Liver (tissue), 3 donors: ENCODE measurements at regions not wholly inside any gene's neighbourhood (a gene's known extent, or its start where the extent isn't known, plus 50 kb on each side); places are given as distances from the start of the nearest gene placed in this dataset.

ENCODE experiments used
- CTCF ChIP-seq: fragments of 150-350 bp; IDR thresholded peaks from 2 replicates; pipeline ENCODE4 v1.5.1; 2017; ENCODE audit warnings: improper control_type of control experiment, low read depth, low read length; ENCODE audit not compliant: missing input control
- FOXA1 ChIP-seq: IDR thresholded peaks from 2 replicates; pipeline ENCODE4 v1.6.1; 2016; ENCODE audit warnings: antibody characterized with exemption
- GABPA ChIP-seq, 2 donors: IDR thresholded peaks in 1 of 2; conservative IDR thresholded peaks in 1 of 2; 2 replicates each; pipeline ENCODE4 v1.6.1; 2016; ENCODE audit warnings: antibody characterized with exemption in 2 of 2, mild to moderate bottlenecking in 1 of 2, moderate library complexity in 1 of 2
- RAD21 ChIP-seq, 2 donors: IDR thresholded peaks; 2 replicates each; pipeline ENCODE4 v1.6.1; 2016; ENCODE audit warnings: antibody characterized with exemption in 2 of 2, mild to moderate bottlenecking in 2 of 2
- TAF1 ChIP-seq: conservative IDR thresholded peaks from 2 replicates; pipeline ENCODE4 v1.6.1; 2016; ENCODE audit warnings: antibody characterized with exemption, mild to moderate bottlenecking
- YY1 ChIP-seq: IDR thresholded peaks from 2 replicates; pipeline ENCODE4 v1.6.1; 2016; ENCODE audit warnings: antibody characterized with exemption, mild to moderate bottlenecking
- TF ChIP-seq, protein P1 (sequence below): IDR thresholded peaks from 2 replicates; pipeline ENCODE4 v1.6.1; 2016; ENCODE audit warnings: antibody characterized with exemption
- TF ChIP-seq, protein P2 (sequence below): IDR thresholded peaks from 2 replicates; pipeline ENCODE4 v1.6.1; 2016; ENCODE audit warnings: antibody characterized with exemption, mild to moderate bottlenecking
- TF ChIP-seq, protein P3 (sequence below): IDR thresholded peaks from 2 replicates; pipeline ENCODE4 v1.6.1; 2016; ENCODE audit warnings: antibody characterized with exemption
- donor health status: healthy.
- donor health status: healthy.

DNA sequence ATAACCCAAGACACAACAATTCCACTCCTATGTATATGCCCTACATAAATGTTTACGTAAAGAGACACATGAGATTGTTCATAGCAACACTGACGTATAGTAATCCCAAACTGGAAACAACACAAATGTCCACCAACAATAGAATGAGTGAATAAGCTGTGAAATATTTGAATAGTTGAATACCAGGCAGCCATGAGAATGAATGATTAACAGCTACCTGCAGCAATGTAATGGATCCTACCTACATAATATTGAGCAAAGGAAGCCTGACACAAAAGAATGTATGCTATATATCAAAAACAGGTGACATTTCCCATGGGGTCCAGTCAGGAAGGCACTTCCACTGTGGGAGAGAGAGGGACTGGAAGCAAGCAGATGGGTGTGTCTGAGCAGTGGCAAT, 92.8 kb upstream of the LINC01488 start:
- TF ChIP-seq, protein P1, sequence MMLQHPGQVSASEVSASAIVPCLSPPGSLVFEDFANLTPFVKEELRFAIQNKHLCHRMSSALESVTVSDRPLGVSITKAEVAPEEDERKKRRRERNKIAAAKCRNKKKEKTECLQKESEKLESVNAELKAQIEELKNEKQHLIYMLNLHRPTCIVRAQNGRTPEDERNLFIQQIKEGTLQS, result no peak
- TF ChIP-seq CTCF (no peak), RAD21 (IDR thresholded peaks at IDR 0.05) (no peak), TAF1 (no peak), YY1 (no peak), GABPA (IDR thresholded peaks at IDR 0.05 in 1 of 2, conservative IDR thresholded peaks at IDR 0.05 in 1 of 2) (no peak), FOXA1 (no peak)
- TF ChIP-seq, protein P2, sequence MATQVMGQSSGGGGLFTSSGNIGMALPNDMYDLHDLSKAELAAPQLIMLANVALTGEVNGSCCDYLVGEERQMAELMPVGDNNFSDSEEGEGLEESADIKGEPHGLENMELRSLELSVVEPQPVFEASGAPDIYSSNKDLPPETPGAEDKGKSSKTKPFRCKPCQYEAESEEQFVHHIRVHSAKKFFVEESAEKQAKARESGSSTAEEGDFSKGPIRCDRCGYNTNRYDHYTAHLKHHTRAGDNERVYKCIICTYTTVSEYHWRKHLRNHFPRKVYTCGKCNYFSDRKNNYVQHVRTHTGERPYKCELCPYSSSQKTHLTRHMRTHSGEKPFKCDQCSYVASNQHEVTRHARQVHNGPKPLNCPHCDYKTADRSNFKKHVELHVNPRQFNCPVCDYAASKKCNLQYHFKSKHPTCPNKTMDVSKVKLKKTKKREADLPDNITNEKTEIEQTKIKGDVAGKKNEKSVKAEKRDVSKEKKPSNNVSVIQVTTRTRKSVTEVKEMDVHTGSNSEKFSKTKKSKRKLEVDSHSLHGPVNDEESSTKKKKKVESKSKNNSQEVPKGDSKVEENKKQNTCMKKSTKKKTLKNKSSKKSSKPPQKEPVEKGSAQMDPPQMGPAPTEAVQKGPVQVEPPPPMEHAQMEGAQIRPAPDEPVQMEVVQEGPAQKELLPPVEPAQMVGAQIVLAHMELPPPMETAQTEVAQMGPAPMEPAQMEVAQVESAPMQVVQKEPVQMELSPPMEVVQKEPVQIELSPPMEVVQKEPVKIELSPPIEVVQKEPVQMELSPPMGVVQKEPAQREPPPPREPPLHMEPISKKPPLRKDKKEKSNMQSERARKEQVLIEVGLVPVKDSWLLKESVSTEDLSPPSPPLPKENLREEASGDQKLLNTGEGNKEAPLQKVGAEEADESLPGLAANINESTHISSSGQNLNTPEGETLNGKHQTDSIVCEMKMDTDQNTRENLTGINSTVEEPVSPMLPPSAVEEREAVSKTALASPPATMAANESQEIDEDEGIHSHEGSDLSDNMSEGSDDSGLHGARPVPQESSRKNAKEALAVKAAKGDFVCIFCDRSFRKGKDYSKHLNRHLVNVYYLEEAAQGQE, result no peak
- TF ChIP-seq, protein P3, sequence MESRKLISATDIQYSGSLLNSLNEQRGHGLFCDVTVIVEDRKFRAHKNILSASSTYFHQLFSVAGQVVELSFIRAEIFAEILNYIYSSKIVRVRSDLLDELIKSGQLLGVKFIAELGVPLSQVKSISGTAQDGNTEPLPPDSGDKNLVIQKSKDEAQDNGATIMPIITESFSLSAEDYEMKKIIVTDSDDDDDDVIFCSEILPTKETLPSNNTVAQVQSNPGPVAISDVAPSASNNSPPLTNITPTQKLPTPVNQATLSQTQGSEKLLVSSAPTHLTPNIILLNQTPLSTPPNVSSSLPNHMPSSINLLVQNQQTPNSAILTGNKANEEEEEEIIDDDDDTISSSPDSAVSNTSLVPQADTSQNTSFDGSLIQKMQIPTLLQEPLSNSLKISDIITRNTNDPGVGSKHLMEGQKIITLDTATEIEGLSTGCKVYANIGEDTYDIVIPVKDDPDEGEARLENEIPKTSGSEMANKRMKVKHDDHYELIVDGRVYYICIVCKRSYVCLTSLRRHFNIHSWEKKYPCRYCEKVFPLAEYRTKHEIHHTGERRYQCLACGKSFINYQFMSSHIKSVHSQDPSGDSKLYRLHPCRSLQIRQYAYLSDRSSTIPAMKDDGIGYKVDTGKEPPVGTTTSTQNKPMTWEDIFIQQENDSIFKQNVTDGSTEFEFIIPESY, result no peak
